Heart right ventricle (tissue), 16 donors: ENCODE measurements at regions not wholly inside any gene's neighbourhood (a gene's known extent, or its start where the extent isn't known, plus 50 kb on each side); places are given as distances from the start of the nearest gene placed in this dataset.

ENCODE experiments used
- ATAC-seq, 8 donors: fragments of 200-7000 bp; cut with Tn5 transposase; one replicate each; pipeline ENCODE4 v1.9.1; 2020; ENCODE audit warnings: mild to moderate bottlenecking in 8 of 8, moderate library complexity in 8 of 8, moderate number of reproducible peaks in 1 of 8
- DNase-seq, 2 donors: peaks; one replicate each; pipeline ENCODE4 v3.0.0-alpha.2; 2020
- H3K27ac ChIP-seq, 10 donors: fragments of 200-600 bp; sonication (generic) in 2 of 10; one replicate each; pipeline versions ENCODE4 v1.5.0 to v1.8.0; 2020 to 2022; ENCODE audit warnings: mild to moderate bottlenecking in 3 of 10
- H3K27me3 ChIP-seq, 7 donors: fragments of 200-600 bp; one replicate each; pipeline ENCODE4 v1.8.0; 2021 to 2022; ENCODE audit warnings: mild to moderate bottlenecking in 2 of 7
- H3K36me3 ChIP-seq, 9 donors: fragments of 200-600 bp; sonication (generic) in 1 of 9; one replicate each; pipeline versions ENCODE4 v1.5.0 to v1.8.0; 2020 to 2022; ENCODE audit warnings: mild to moderate bottlenecking in 2 of 9
- H3K4me1 ChIP-seq, 9 donors: fragments of 200-600 bp; sonication (generic) in 1 of 9; one replicate each; pipeline versions ENCODE4 v1.5.0 to v1.8.0; 2020 to 2022; ENCODE audit warnings: mild to moderate bottlenecking in 4 of 9
- H3K4me3 ChIP-seq, 10 donors: fragments of 200-600 bp; sonication (generic) in 2 of 10; one replicate each; pipeline versions ENCODE4 v1.5.0 to v1.8.0; 2020 to 2022; ENCODE audit warnings: mild to moderate bottlenecking in 7 of 10, moderate library complexity in 2 of 10
- H3K9me3 ChIP-seq, 11 donors: fragments of 200-600 bp in 10 of 11; sonication (generic) in 2 of 11; one replicate each; pipeline versions ENCODE4 v1.5.0 to v1.8.0; 2013 to 2022; ENCODE audit warnings: mild to moderate bottlenecking in 2 of 11, control low read depth in 1 of 11, moderate library complexity in 1 of 11
- CTCF ChIP-seq, 9 donors: fragments of 200-600 bp; sonication (generic) in 2 of 9; IDR thresholded peaks; one replicate each; pipeline versions ENCODE4 v1.5.0 to v1.8.0; 2021 to 2022; ENCODE audit warnings: antibody characterized with exemption in 9 of 9, mild to moderate bottlenecking in 5 of 9, moderate library complexity in 1 of 9
- WGBS, 2 donors: extraction: QIAGEN DNeasy Blood & Tissue Kit; methylation state at CpG; one replicate each; pipeline ENCODE4 v1.1.7; 2013; ENCODE audit warnings: inconsistent platforms in 1 of 2; 5-methylcytosine and 5-hydroxymethylcytosine counted together
- intact Hi-C, 10 donors: fragments of 100-400 bp; cut with DNase I; formaldehyde crosslinking; loops; one replicate each; pipeline versions ENCODE4 v1.11.1 to v1.14.2; 2022
- donor health status: Arrhythmogenic right ventricular cardiomyopathy.
- donor health status: ischemic (EF 13 %, LVEDD 7.1; RV severe dilation, severe dysfunction).
- donor health status: healthy with polysubstance abuse.
- donor health status: DM: no; HTN: yes; CAD: no.
- donor health status: DM: no; HTN: no; CAD: no.
- donor health status: ischemic (EF 25% LVEDD 6.9; RV normal size, moderate dysfunction).
- donor health status: ischemic (EF 25% LVEDD 5.7; RV mildly dilated, moderate dysfunction).
- donor health status: healthy.
- donor health status: DM: yes; HTN: yes; CAD: no.
- donor health status: Ischemic cardiomyopathy.
- donor health status: ischemic (EF 35%, LVEDD 5.7; RV mildly dilated, moderate dysfunction).
- donor health status: nonischemic (EF 11% LVEDD 7.7; RV severe dilation, severe dysfunction).
- donor health status: DM: yes; HTN: yes; CAD: no.
- donor health status: PGD.
- donor health status: ischemic (EF 29% LVEDD 5.4; RV normal size, mild dysfunction).
- donor health status: nonischemic (EF 23%, LVEDD 6.1; RV moderate dilation, normal function).

- WGBS, 2 donors = 85 to 91% methylated on average over 10 of the region's 10 CpGs
- H3K27ac ChIP-seq = no peak overlapping the region
- ATAC-seq = no peak
These were observed 89.3 kb upstream of the CNIH3 start for GRCh38 chr1:224526771-224527170.

GRCh38 chr1:224528900-224529299 lies 87.2 kb upstream of the CNIH3 start:
- H3K27me3 ChIP-seq = no peaks in the 10 kb centered on the region
- DNase-seq (no peak), ATAC-seq (no peak)
- no peak overlapping the region for H3K27ac ChIP-seq
- no peaks in the 10 kb centered on the region for H3K36me3 ChIP-seq
- no peak overlapping the region for H3K4me3 ChIP-seq
- no peak for TF ChIP-seq CTCF (IDR thresholded peaks at IDR 0.05)
- no peaks in the 10 kb centered on the region for H3K9me3 ChIP-seq
- no peaks in the 10 kb centered on the region for H3K4me1 ChIP-seq
- intact Hi-C loops = loop anchor here in 1 of 10 donors (10.0 kb wide), 1 partner anchor 86 kb away; the partner anchor contains the start of gene CNIH3
- 45 to 55% methylated on average over 3 of the region's 3 CpGs for whole genome bisulfite sequencing, 2 donors

More at GRCh38 chr1:224526771-224527170, 89.3 kb upstream of the CNIH3 start:
- no peaks in the 10 kb centered on the region for H3K36me3 ChIP-seq
- TF ChIP-seq CTCF (IDR thresholded peaks at IDR 0.05) = no peak
- no peaks in the 10 kb centered on the region for H3K27me3 ChIP-seq
- no peaks in the 10 kb centered on the region for H3K9me3 ChIP-seq
- intact Hi-C loops = loop anchor here in 1 of 10 donors (10.0 kb wide), 1 partner anchor 88 kb away; the partner anchor contains the start of gene CNIH3
- no peak overlapping the region for H3K4me3 ChIP-seq
- no peak for DNase-seq
- H3K4me1 ChIP-seq = no peaks in the 10 kb centered on the region

GRCh38 chr1:224529844-224530243 lies 86.3 kb upstream of the CNIH3 start:
- H3K9me3 ChIP-seq = no peaks in the 10 kb centered on the region
- no peak for DNase-seq
- WGBS, 2 donors = 88 to 91% methylated on average over 5 of the region's 5 CpGs
- no peak overlapping the region for H3K4me3 ChIP-seq
- no peak for ATAC-seq
- no peak overlapping the region for H3K27ac ChIP-seq
- intact Hi-C loops = loop anchor here in 1 of 10 donors (10.0 kb wide), 1 partner anchor 85 kb away; the partner anchor contains the start of gene CNIH3
- no peak for TF ChIP-seq CTCF (IDR thresholded peaks at IDR 0.05)
- H3K27me3 ChIP-seq = no peaks in the 10 kb centered on the region
- H3K36me3 ChIP-seq = no peaks in the 10 kb centered on the region
- no peaks in the 10 kb centered on the region for H3K4me1 ChIP-seq

- no peak overlapping the region for H3K27ac ChIP-seq
- H3K4me1 ChIP-seq = no peaks in the 10 kb centered on the region
- intact Hi-C loops = no loop called here
- DNase-seq = no peak
- no peaks in the 10 kb centered on the region for H3K27me3 ChIP-seq
- H3K4me3 ChIP-seq = no peak overlapping the region
- WGBS, 2 donors = 74 to 77% methylated on average over 6 of the region's 6 CpGs
- no peaks in the 10 kb centered on the region for H3K36me3 ChIP-seq
- TF ChIP-seq CTCF (IDR thresholded peaks at IDR 0.05) = no peak
- ATAC-seq = no peak
- no peaks in the 10 kb centered on the region for H3K9me3 ChIP-seq
These were observed 82.6 kb upstream of the CNIH3 start for GRCh38 chr1:224533517-224533916.
